HT-29 (cell line): ENCODE measurements at regions not wholly inside any gene's neighbourhood (a gene's known extent, or its start where the extent isn't known, plus 50 kb on each side); places are given as distances from the start of the nearest gene placed in this dataset.
"Not testable (repeated sequence)": the region's sequence is repeated elsewhere in the genome, so short reads cannot be mapped to it uniquely, and the experiment has no call there.

ENCODE experiments used
- DNase-seq: peaks from one replicate; pipeline ENCODE4 v3.0.0-alpha.2; 2015; ENCODE audit warnings: low spot score

- DNase-seq = no peak
Observed at GRCh38 chr5:1960595-1961303, 78.0 kb upstream of the IRX4 start.

GRCh38 chr5:1959725-1960581 is 77.2 kb upstream of the IRX4 start:
- no peak for DNase-seq

- no peak for DNase-seq
Observed at GRCh38 chr5:1959231-1959630, 76.5 kb upstream of the IRX4 start.

- no peak for DNase-seq
Observed at GRCh38 chr5:1958211-1959010, 75.7 kb upstream of the IRX4 start.

- no peak for DNase-seq
Observed at GRCh38 chr5:1955586-1955985, 72.9 kb upstream of the IRX4 start.

- not testable (repeated sequence) for DNase-seq
Observed at GRCh38 chr5:1953710-1954109, 71.0 kb upstream of the IRX4 start.

- DNase-seq = no peak
Observed at GRCh38 chr5:1952444-1953099, 69.8 kb upstream of the IRX4 start.

- no peak for DNase-seq
Observed at GRCh38 chr5:1952021-1952420, 69.3 kb upstream of the IRX4 start.

GRCh38 chr5:1951165-1951816 is 68.6 kb upstream of the IRX4 start:
- DNase-seq = no peak

- no peak for DNase-seq
Observed at GRCh38 chr5:1950708-1951103, 68.0 kb upstream of the IRX4 start.

GRCh38 chr5:1950096-1950707 is 67.5 kb upstream of the IRX4 start:
- DNase-seq = no peak

GRCh38 chr5:1949253-1949652 is 66.5 kb upstream of the IRX4 start:
- DNase-seq = no peak

- DNase-seq = no peak
Observed at GRCh38 chr5:1948663-1949191, 66.0 kb upstream of the IRX4 start.

- no peak for DNase-seq
Observed at GRCh38 chr5:1948111-1948510, 65.4 kb upstream of the IRX4 start.

GRCh38 chr5:1946776-1947175 is 64.1 kb upstream of the IRX4 start:
- no peak for DNase-seq

- DNase-seq = no peak
Observed at GRCh38 chr5:1946122-1946677, 63.5 kb upstream of the IRX4 start.

- no peak for DNase-seq
Observed at GRCh38 chr5:1945606-1946005, 62.9 kb upstream of the IRX4 start.

GRCh38 chr5:1944408-1944807 is 61.7 kb upstream of the IRX4 start:
- DNase-seq = no peak

GRCh38 chr5:1943481-1943880 is 60.8 kb upstream of the IRX4 start:
- DNase-seq = no peak

GRCh38 chr5:1942630-1943029 is 59.9 kb upstream of the IRX4 start:
- DNase-seq = no peak
